GM19452 (cell line): ENCODE measurements at regions not wholly inside any gene's neighbourhood (a gene's known extent, or its start where the extent isn't known, plus 50 kb on each side); places are given as distances from the start of the nearest gene placed in this dataset.

Experiments
- ATAC-seq: cut with Tn5 transposase; IDR thresholded peaks from one replicate; pipeline ENCODE4 v1.9.1; 2021; ENCODE audit not compliant: unreplicated experiment

- ATAC-seq = no peak
Observed at GRCh38 chrX:96311366-96311765, 373.3 kb upstream of the DIAPH2 start.

DNA sequence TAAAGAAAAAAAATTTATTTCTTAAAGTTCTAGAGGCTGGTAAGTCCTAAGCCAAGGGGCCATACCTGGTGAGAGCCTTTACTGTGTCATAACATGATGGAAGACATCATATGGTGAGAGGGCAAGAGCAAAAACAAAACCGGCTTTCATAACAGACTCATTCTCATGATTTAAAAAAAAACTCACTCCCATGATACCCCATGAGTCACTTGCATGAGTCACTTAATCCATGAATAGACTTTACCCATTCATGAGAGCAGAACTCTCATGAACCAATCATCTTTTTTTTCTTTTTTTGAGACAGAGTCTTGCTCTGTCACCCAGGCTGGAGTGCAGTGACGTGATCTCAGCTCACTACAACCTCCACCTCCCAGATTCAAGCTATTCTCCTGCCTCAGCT is 369.7 kb upstream of the DIAPH2 start:
- ATAC-seq = no peak

DNA sequence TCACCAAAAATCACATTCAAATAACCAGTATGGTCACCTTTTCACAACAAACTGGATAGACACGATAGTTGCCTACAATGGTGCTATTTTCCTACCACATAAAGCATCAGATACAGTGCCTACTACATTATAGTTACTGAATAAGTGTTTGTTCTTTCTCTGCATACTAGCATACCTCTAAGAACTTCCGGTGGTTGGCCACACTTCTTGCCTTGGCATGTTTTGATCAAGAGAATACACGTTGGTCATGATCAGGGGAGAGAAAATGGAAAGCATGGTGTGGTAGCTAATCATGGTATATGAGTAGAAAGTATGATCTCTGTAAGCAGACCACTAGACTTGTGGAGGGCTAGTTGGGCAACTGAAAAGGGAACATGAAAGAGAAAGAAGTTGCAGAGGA is 322.8 kb upstream of the DIAPH2 start:
- no peak for ATAC-seq

GRCh38 chrX:96372313-96373046 is 312.2 kb upstream of the DIAPH2 start:
- ATAC-seq = no peak

DNA sequence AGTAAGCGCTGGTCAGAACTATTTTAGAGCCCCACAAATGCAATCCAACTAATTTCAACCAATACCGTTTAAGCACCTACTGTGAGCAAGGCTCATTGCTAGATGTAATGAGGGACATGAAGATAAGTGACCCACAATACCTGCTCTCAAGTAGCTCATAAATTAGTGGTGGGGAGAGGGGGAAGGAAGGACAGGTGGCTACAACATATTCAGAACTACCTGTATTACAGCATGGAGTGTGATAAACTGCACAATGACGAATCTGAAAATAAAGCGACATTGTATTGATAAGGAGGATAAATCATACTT is 311.6 kb upstream of the DIAPH2 start:
- no peak for ATAC-seq

DNA sequence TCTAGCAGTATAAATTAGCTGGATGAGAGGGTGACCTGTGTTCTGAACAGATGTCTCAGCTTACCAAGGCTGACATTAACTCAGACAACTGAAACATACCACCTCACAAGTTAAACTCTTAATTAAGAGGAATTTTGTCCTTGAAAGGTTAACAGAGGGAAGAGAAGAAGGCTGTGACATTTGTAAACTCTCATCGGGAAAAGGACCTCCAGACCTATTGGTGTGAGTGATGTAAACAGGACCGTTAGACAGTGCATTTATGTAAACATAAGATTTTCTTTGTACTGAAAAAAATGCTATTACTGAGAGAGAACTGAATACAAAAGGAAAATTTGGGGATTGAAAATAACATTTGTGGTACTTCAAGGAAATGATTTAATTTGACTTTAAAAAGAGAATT is 308.4 kb upstream of the DIAPH2 start:
- no peak for ATAC-seq

GRCh38 chrX:96379951-96380350 is 304.7 kb upstream of the DIAPH2 start:
- no peak for ATAC-seq

DNA sequence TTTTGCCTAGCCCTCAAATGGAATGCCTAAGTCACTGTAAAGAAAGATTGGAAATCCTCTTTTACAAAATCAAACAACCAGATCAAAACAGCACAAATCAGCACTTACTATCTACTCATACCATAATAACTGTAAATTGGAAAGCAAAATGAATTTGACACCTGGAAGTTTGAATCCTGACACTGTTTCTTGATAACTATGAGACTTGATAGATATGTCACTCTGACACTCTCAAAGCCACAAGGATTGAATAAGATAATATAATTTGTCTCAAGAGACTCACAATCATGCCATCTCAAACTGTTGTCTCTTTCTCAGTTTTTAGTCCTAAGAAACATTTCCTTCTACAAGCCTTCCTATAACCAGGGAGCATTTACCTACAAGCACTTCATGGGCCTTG is 302.6 kb upstream of the DIAPH2 start:
- no peak for ATAC-seq

GRCh38 chrX:96383428-96383827 is 301.2 kb upstream of the DIAPH2 start:
- ATAC-seq = no peak

- no peak for ATAC-seq
Observed at GRCh38 chrX:96386325-96386724, 298.3 kb upstream of the DIAPH2 start.

- no peak for ATAC-seq
Observed at GRCh38 chrX:96386981-96387380, 297.7 kb upstream of the DIAPH2 start.

DNA sequence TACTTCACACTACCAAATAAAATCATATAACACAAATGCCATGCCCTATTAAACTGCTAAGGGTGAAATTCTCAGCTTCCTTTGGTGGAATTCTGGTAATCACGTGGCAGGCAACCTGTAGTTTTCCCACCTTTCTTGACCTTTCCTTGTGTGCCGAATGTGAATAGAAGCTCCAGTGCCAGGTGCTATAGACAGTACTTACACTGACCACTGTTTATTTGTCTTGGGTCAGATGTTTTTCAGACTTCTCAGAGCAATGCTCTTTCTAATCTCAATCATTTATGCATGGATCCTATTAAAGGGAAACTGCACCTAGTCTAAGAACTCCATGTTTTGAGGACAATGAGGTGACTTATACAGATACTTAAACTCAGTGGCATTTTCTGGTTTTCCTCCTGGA is 296.8 kb upstream of the DIAPH2 start:
- no peak for ATAC-seq

GRCh38 chrX:96389281-96390047 is 295.2 kb upstream of the DIAPH2 start:
- no peak for ATAC-seq

DNA sequence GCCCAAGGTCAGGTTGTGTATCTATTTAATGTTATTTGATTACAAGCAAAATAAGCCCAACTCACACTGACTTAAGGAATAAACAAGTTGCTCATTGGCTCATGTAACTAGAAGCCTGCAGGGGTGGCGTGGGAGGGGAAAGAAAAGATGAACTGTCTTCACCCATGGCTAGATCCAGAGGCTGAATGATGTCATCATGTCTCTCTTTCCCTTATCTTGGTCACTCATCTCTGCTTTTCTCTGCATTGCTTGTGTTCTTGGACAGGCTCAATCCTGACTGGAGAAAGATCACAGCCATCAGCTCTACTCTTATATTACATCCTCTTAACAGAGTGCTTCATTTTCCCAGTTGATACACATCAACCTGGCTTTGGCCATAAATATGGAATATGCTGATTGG is 290.0 kb upstream of the DIAPH2 start:
- ATAC-seq = no peak

DNA sequence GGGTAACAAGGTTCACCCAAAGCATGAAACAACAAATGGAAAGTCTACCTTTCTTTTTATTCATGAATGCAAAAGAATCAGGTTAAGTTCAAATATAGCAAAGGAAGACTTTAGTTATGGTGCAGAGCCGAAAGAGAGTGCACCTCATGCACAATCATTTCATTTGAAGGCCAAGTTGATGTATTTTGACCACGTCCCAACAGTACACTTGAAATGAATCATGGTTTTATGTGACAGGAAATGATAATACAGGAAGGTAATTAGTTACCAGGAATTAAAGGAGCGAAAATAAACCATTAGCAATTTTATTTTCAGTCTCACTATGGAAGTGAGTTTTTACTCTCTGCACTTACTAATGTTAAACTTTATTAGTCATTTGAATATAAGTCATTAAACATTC is 281.2 kb upstream of the DIAPH2 start:
- no peak for ATAC-seq

- no peak for ATAC-seq
Observed at GRCh38 chrX:96405842-96406241, 278.8 kb upstream of the DIAPH2 start.

DNA sequence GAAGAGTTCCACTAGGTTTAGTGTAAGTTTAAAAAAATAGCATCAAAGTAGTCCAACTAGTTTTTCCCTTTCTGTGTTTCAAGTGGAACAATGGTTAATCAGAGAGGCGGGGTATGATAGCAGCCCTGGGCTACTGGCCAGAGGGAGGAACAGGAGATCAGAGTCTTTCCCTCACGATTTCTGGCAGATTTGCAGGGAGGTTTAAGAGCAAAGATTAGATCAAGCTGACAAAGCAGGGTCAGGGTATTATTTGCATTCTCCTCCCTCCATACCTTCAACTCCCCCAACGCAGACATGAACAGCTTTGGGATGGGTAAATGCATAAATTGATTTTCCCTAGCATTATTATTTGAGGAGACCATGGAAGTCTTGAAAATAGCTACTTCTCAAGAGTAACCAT is 277.6 kb upstream of the DIAPH2 start:
- ATAC-seq = no peak

DNA sequence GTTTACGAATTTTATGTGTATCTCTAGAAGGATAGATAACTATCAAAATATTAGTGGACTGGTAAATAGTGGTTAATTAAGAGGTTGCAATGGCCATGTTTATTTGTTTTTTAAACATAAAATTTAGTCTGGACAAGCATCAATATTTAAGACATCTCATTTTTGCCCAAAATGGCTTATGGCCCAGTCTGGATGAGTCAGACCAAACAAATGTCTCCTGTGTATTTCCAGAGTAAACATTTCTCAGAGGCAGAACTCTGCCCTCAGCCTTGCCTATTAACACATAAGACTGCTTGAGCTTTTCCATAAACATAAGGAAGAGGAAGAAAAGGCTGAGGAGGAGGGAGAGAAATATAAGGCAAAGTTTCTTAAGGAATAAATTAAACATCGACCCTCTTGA is 277.1 kb upstream of the DIAPH2 start:
- no peak for ATAC-seq

- ATAC-seq = no peak
Observed at GRCh38 chrX:96407981-96408380, 276.7 kb upstream of the DIAPH2 start.

- no peak for ATAC-seq
Observed at GRCh38 chrX:96410927-96411326, 273.7 kb upstream of the DIAPH2 start.

DNA sequence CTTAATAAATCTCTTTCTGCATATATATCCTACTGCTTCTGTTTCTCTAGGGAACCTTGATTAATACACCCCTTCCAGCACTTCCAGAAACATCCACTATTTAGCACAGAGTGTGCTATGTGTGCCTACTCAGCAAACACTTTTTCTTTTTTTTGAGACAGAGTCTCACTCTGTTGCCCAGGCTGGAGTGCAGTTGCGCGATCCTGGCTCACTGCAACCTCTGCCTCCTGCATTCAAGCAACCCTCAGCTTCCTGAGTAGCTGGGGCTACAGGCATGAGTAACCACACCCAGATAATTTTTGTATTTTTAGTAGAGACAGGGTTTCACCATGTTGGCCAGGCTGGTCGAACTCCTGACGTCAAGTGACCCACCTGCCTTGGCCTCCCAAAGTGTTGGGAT is 266.9 kb upstream of the DIAPH2 start:
- no peak for ATAC-seq

- ATAC-seq = no peak
Observed at GRCh38 chrX:96424007-96424406, 260.6 kb upstream of the DIAPH2 start.

DNA sequence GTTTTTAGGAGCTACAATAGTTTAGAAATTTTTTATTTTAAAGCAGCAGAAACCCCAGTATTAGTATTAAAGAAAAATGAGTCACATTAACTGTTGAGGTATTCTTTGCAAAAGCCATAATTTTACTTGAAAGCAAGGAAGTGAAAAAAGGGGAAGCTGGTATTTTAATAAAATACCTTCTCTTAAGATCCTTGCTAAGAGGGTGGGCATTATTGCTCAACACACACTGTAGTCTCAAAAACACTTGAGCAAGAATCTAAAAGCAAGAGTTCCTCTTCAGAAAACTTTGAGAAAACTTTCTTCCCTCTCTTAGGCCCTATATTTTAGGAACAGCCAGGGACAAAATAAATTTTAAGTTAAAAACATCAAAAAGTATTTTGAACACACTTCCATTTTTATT is 259.4 kb upstream of the DIAPH2 start:
- no peak for ATAC-seq
